Pancreas (tissue), 10 donors: ENCODE measurements at regions not wholly inside any gene's neighbourhood (a gene's known extent, or its start where the extent isn't known, plus 50 kb on each side); places are given as distances from the start of the nearest gene placed in this dataset.
A peak's percentile ranks its signal among the peaks of the same experiment; 100 is the strongest.
"Not testable (repeated sequence)": the region's sequence is repeated elsewhere in the genome, so short reads cannot be mapped to it uniquely, and the experiment has no call there.

ENCODE experiments used
- ATAC-seq, 4 donors: fragments of 200-7000 bp; cut with Tn5 transposase; one replicate each; pipeline versions ENCODE4 v1.8.0 to v1.9.1; 2020; ENCODE audit warnings: mild to moderate bottlenecking in 4 of 4, moderate library complexity in 4 of 4
- DNase-seq, 6 donors: peaks; one replicate each; pipeline ENCODE4 v3.0.0-alpha.2; 2020
- FAIRE-seq: peaks from 2 replicates; lab custom pipeline; 2012; peaks lifted over from hg19 to GRCh38; lab: Jason Lieb, UNC
- H3K27ac ChIP-seq, 4 donors: fragments of 200-600 bp; sonication (generic); 1 replicate in 3 of 4; 2 replicates in 1 of 4; pipeline versions ENCODE4 v1.5.0 to v1.8.0; 2020
- H3K27me3 ChIP-seq, 4 donors: fragments of 200-600 bp; one replicate each; pipeline ENCODE4 v1.8.0; 2021
- H3K36me3 ChIP-seq, 3 donors: fragments of 200-600 bp; sonication (generic) in 1 of 3; one replicate each; pipeline versions ENCODE4 v1.5.0 to v1.8.0; 2020 to 2021
- H3K4me1 ChIP-seq, 3 donors: fragments of 200-600 bp; one replicate each; pipeline ENCODE4 v1.8.0; 2021
- H3K4me3 ChIP-seq, 4 donors: fragments of 200-600 bp; sonication (generic) in 2 of 4; one replicate each; pipeline versions ENCODE4 v1.5.0 to v1.8.0; 2020 to 2021
- H3K9me3 ChIP-seq, 4 donors: fragments of 200-600 bp; one replicate each; pipeline ENCODE4 v1.8.0; 2021
- WGBS, 2 donors: extraction: QIAGEN DNeasy Blood & Tissue Kit; methylation state at CpG; one replicate each; pipeline ENCODE4 v1.1.7; 2013; 5-methylcytosine and 5-hydroxymethylcytosine counted together
- intact Hi-C, 3 donors: fragments of 100-400 bp; cut with DNase I; formaldehyde crosslinking; loops; one replicate each; pipeline versions ENCODE4 v1.11.1 to v1.14.2; 2022
- donor health status: healthy with polysubstance abuse.
- donor health status: DM: no; HTN: no; CAD: no; lungs with moderate emphysema.
- donor health status: DM: no; HTN: no; CAD: no.
- donor health status: control.
- donor health status: control.
- donor health status: Bipolar disorder and iron deficiency.
- donor health status: DM: yes; HTN: yes; CAD: no.
- donor health status: DM: no; HTN: no; CAD: no.
- donor health status: DM: no; HTN: no; CAD: no.
- donor health status: DM: yes; HTN: yes; CAD: no.

DNA sequence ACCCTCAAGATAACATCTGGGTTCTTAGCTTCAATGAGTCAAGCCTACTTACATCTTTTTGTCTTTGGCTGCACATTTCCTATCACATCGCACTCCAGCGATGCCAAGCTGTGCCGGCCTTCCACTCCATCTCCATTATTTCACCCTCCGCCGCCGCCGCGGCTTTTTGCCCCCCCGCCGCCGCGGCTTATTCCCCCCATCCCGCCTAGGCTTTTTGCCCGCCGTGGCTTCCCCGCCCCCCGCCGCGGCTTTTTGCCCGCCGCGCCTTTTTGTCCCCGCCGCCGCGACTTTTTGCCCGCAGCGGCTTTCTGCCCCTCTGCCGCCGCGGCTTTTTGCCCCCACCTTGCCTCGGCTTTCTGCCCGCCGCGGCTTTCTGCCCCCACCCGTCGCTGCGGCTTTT, 50.8 kb downstream of the PPIAL4E start:
- ATAC-seq, H3K36me3 ChIP-seq, H3K27ac ChIP-seq, H3K9me3 ChIP-seq, intact Hi-C loops, H3K4me3 ChIP-seq, H3K27me3 ChIP-seq, FAIRE-seq, H3K4me1 ChIP-seq: not testable (repeated sequence)
- 1 to 2% methylated on average over 16 to 22 of the region's 38 CpGs for WGBS, 2 donors
- DNase-seq, result peak in 2 of 6 donors; percentile 1 to 4
